Hematopoietic multipotent progenitor cell (in vitro differentiated cells): ENCODE measurements at regions not wholly inside any gene's neighbourhood (a gene's known extent, or its start where the extent isn't known, plus 50 kb on each side); places are given as distances from the start of the nearest gene placed in this dataset.
"Not testable (repeated sequence)": the region's sequence is repeated elsewhere in the genome, so short reads cannot be mapped to it uniquely, and the experiment has no call there.

ENCODE experiments used
- DNase-seq, 3 donors: peaks; one replicate each; pipeline ENCODE4 v3.0.0-alpha.2; 2011 to 2015; ENCODE audit warnings: low read depth in 2 of 3, low spot score in 2 of 3

- no peak for DNase-seq
These were observed 144.3 kb downstream of the ABCC12 start for GRCh38 chr16:48011466-48011865.

GRCh38 chr16:48008011-48008525, 147.7 kb downstream of the ABCC12 start:
- DNase-seq = no peak

- no peak for DNase-seq
These were observed 151.6 kb downstream of the ABCC12 start for GRCh38 chr16:48004141-48004695.

GRCh38 chr16:48003206-48003907, 152.4 kb downstream of the ABCC12 start:
- no peak for DNase-seq

GRCh38 chr16:48001324-48001895, 154.4 kb downstream of the ABCC12 start:
- no peak for DNase-seq

- no peak for DNase-seq
These were observed 155.2 kb downstream of the ABCC12 start for GRCh38 chr16:48000622-48001021.

GRCh38 chr16:47999595-47999994, 156.2 kb downstream of the ABCC12 start:
- no peak for DNase-seq

GRCh38 chr16:47995354-47995753, 160.4 kb downstream of the ABCC12 start:
- DNase-seq = no peak

- DNase-seq = no peak
These were observed 164.3 kb downstream of the ABCC12 start for GRCh38 chr16:47991491-47991890.

- no peak for DNase-seq
These were observed 165.1 kb downstream of the ABCC12 start for GRCh38 chr16:47990676-47991075.

GRCh38 chr16:47987136-47987535, 168.7 kb downstream of the ABCC12 start:
- DNase-seq = no peak

GRCh38 chr16:47986031-47986430, 169.8 kb downstream of the ABCC12 start:
- no peak for DNase-seq

- DNase-seq = no peak
These were observed 171.1 kb downstream of the ABCC12 start for GRCh38 chr16:47984669-47985068.

- no peak for DNase-seq
These were observed 171.7 kb downstream of the ABCC12 start for GRCh38 chr16:47983999-47984580.

GRCh38 chr16:47980212-47980611, 175.6 kb downstream of the ABCC12 start:
- DNase-seq = no peak

GRCh38 chr16:47979616-47980182, 176.1 kb downstream of the ABCC12 start:
- DNase-seq = no peak

GRCh38 chr16:47979164-47979520, 176.7 kb downstream of the ABCC12 start:
- no peak for DNase-seq

GRCh38 chr16:47978491-47979163, 177.2 kb downstream of the ABCC12 start:
- no peak for DNase-seq

- DNase-seq = no peak
These were observed 178.0 kb downstream of the ABCC12 start for GRCh38 chr16:47977802-47978201.

GRCh38 chr16:47976636-47977210, 179.1 kb downstream of the ABCC12 start:
- no peak for DNase-seq

GRCh38 chr16:47974971-47975370, 180.8 kb downstream of the ABCC12 start:
- not testable (repeated sequence) for DNase-seq
